ENCODE measurements at regions not wholly inside any gene's neighbourhood (a gene's known extent, or its start where the extent isn't known, plus 50 kb on each side); places are given as distances from the start of the nearest gene placed in this dataset.

DNA sequence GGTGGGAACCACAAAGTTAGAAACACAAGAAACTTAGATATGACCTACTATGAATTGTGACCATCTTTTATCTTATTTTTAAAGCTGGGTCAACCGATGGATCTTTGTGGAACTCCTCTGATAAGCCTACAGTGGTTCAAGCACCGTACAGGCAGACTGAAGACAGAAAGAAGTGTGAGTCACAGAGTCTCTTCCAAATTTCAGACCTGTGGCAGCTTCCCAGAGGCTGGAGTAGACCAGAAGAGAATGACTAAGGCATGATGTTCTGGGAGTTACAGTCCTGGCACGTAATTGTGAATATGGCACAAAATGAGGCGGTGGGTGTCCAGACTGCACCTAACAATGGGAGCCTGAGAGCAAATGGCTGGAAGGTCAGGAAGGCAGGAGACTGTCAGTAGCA, 70.0 kb downstream of the LMO4 start:
- no peak overlapping the region for H3K27ac ChIP-seq (ENCODE audit: low read length)
- no peak for DNase-seq
- no peaks in the 10 kb centered on the region for H3K36me3 ChIP-seq (replicated peaks; ENCODE audit: insufficient read depth, low read length)
- TF ChIP-seq EZH2 (optimal IDR thresholded peaks at IDR 0.05; ENCODE audit: low read depth, low read length) (no peak), EZH2phosphoT487 (IDR thresholded peaks at IDR 0.05; ENCODE audit: low read length) (no peak)
- TF ChIP-seq, protein P1, sequence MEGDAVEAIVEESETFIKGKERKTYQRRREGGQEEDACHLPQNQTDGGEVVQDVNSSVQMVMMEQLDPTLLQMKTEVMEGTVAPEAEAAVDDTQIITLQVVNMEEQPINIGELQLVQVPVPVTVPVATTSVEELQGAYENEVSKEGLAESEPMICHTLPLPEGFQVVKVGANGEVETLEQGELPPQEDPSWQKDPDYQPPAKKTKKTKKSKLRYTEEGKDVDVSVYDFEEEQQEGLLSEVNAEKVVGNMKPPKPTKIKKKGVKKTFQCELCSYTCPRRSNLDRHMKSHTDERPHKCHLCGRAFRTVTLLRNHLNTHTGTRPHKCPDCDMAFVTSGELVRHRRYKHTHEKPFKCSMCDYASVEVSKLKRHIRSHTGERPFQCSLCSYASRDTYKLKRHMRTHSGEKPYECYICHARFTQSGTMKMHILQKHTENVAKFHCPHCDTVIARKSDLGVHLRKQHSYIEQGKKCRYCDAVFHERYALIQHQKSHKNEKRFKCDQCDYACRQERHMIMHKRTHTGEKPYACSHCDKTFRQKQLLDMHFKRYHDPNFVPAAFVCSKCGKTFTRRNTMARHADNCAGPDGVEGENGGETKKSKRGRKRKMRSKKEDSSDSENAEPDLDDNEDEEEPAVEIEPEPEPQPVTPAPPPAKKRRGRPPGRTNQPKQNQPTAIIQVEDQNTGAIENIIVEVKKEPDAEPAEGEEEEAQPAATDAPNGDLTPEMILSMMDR (IDR thresholded peaks at IDR 0.05; ENCODE audit: low read length) = no peak
- no peaks in the 10 kb centered on the region for H3F3A ChIP-seq (ENCODE audit: insufficient read depth, low read length)
- H3K9me2 ChIP-seq (replicated peaks; ENCODE audit: insufficient read depth, low read length) = no peaks in the 10 kb centered on the region
- no peaks in the 10 kb centered on the region for H4K20me1 ChIP-seq (ENCODE audit: insufficient read depth, low read length)
- H3K9me3 ChIP-seq (replicated peaks; ENCODE audit: insufficient read depth, low read length) = no peaks in the 10 kb centered on the region
- no peak overlapping the region for H2AFZ ChIP-seq (ENCODE audit: low read length)
- no peaks in the 10 kb centered on the region for H3K27me3 ChIP-seq (replicated peaks; ENCODE audit: insufficient read depth, low read length)
- H3K4me3 ChIP-seq (ENCODE audit: low read length) = no peak overlapping the region
- no peak overlapping the region for H3K9ac ChIP-seq (ENCODE audit: low read length)
- no peak overlapping the region for H3K4me2 ChIP-seq (ENCODE audit: low read depth, low read length)
- no peaks in the 10 kb centered on the region for H3K79me2 ChIP-seq (ENCODE audit: low read length)
- H3K4me1 ChIP-seq (ENCODE audit: low read length) = no peaks in the 10 kb centered on the region

DNA sequence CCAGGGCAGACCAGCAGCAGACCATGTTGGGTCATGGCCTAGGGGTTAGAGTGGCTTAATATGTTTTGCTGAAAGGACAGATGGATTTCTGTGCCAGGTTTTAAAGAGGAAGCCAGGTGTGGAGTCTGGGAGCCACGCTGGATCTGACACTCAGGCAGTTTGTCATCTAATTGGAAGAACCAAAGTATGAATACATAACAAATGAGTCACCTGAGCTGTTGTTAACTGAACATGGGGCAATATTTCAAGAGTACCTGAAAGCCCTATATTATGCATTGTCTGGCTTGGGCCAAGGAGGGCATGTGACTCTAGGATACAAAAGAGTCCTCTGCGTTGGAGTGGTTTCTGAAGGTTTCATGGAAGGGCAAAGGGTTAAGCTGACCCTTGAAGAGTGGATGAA, 70.6 kb downstream of the LMO4 start:
- DNase-seq = no peak
- Histone ChIP-seq H3K27me3 (replicated peaks; ENCODE audit: insufficient read depth, low read length) (no peaks in the 10 kb centered on the region), H3K9me3 (replicated peaks; ENCODE audit: insufficient read depth, low read length) (no peaks in the 10 kb centered on the region), H3F3A (ENCODE audit: insufficient read depth, low read length) (no peaks in the 10 kb centered on the region), H3K9me2 (replicated peaks; ENCODE audit: insufficient read depth, low read length) (no peaks in the 10 kb centered on the region), H3K4me2 (ENCODE audit: low read depth, low read length) (no peak overlapping the region), H3K4me1 (ENCODE audit: low read length) (no peaks in the 10 kb centered on the region), H4K20me1 (ENCODE audit: insufficient read depth, low read length) (no peaks in the 10 kb centered on the region), H3K79me2 (ENCODE audit: low read length) (no peaks in the 10 kb centered on the region), H2AFZ (ENCODE audit: low read length) (no peak overlapping the region), H3K36me3 (replicated peaks; ENCODE audit: insufficient read depth, low read length) (no peaks in the 10 kb centered on the region), H3K4me3 (ENCODE audit: low read length) (no peak overlapping the region), H3K9ac (ENCODE audit: low read length) (no peak overlapping the region), H3K27ac (ENCODE audit: low read length) (no peak overlapping the region)
- no peak for TF ChIP-seq EZH2phosphoT487 (IDR thresholded peaks at IDR 0.05; ENCODE audit: low read length)
- TF ChIP-seq, protein P1 (IDR thresholded peaks at IDR 0.05; ENCODE audit: low read length) = no peak
- no peak for TF ChIP-seq EZH2 (optimal IDR thresholded peaks at IDR 0.05; ENCODE audit: low read depth, low read length)

DNA sequence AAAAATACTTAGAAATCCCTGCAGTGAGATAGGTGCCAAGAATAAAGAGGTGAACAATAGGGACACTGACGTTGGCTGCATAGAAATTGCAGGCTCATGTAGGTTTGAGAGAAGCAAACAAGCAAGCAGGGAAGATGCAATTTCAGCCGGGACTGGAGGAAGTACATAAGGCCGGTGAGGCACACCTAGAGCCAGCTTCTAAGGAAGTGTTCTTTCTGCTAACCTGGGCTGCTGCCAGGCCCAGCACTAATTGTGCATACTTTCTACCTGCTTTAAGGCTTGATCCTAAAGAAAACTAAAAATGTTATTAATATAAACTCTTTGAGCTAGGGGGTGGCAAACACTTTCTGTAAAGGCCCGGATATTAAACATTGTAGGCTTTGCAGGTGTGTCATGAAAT, 71.0 kb downstream of the LMO4 start:
- no peak overlapping the region for H3K27ac ChIP-seq (ENCODE audit: low read length)
- no peak overlapping the region for H2AFZ ChIP-seq (ENCODE audit: low read length)
- H3K4me3 ChIP-seq (ENCODE audit: low read length) = no peak overlapping the region
- no peaks in the 10 kb centered on the region for H3K9me3 ChIP-seq (replicated peaks; ENCODE audit: insufficient read depth, low read length)
- DNase-seq = no peak
- no peaks in the 10 kb centered on the region for H4K20me1 ChIP-seq (ENCODE audit: insufficient read depth, low read length)
- H3K9me2 ChIP-seq (replicated peaks; ENCODE audit: insufficient read depth, low read length) = no peaks in the 10 kb centered on the region
- H3K9ac ChIP-seq (ENCODE audit: low read length) = no peak overlapping the region
- no peak overlapping the region for H3K4me2 ChIP-seq (ENCODE audit: low read depth, low read length)
- H3K4me1 ChIP-seq (ENCODE audit: low read length) = no peaks in the 10 kb centered on the region
- no peaks in the 10 kb centered on the region for H3F3A ChIP-seq (ENCODE audit: insufficient read depth, low read length)
- H3K79me2 ChIP-seq (ENCODE audit: low read length) = no peaks in the 10 kb centered on the region
- H3K36me3 ChIP-seq (replicated peaks; ENCODE audit: insufficient read depth, low read length) = no peaks in the 10 kb centered on the region
- H3K27me3 ChIP-seq (replicated peaks; ENCODE audit: insufficient read depth, low read length) = no peaks in the 10 kb centered on the region
- TF ChIP-seq, protein P1 (IDR thresholded peaks at IDR 0.05; ENCODE audit: low read length) = no peak
- TF ChIP-seq EZH2phosphoT487 (IDR thresholded peaks at IDR 0.05; ENCODE audit: low read length) = no peak
